ENCODE measurements at regions not wholly inside any gene's neighbourhood (a gene's known extent, or its start where the extent isn't known, plus 50 kb on each side); places are given as distances from the start of the nearest gene placed in this dataset.
"Not testable (repeated sequence)": the region's sequence is repeated elsewhere in the genome, so short reads cannot be mapped to it uniquely, and the experiment has no call there.

GRCh38 chr21:28016571-28016970 is 976.1 kb downstream of the LTN1 start:
- no peak for DNase-seq (ENCODE audit: low spot score)
- in situ Hi-C loops (cut with HindIII; ENCODE audit: low sequenced_read_pairs): no loop called here

GRCh38 chr21:28013123-28013522 is 979.6 kb downstream of the LTN1 start:
- in situ Hi-C loops (cut with HindIII; ENCODE audit: low sequenced_read_pairs); DNase-seq (ENCODE audit: low spot score): not testable (repeated sequence)

GRCh38 chr21:28011970-28012369 is 980.7 kb downstream of the LTN1 start:
- in situ Hi-C loops (cut with HindIII; ENCODE audit: low sequenced_read_pairs); DNase-seq (ENCODE audit: low spot score): not testable (repeated sequence)

GRCh38 chr21:28008245-28008644 is 984.4 kb downstream of the LTN1 start:
- DNase-seq (ENCODE audit: low spot score): peak; percentile 77
- in situ Hi-C loops (cut with HindIII; ENCODE audit: low sequenced_read_pairs): not testable (repeated sequence)

DNA sequence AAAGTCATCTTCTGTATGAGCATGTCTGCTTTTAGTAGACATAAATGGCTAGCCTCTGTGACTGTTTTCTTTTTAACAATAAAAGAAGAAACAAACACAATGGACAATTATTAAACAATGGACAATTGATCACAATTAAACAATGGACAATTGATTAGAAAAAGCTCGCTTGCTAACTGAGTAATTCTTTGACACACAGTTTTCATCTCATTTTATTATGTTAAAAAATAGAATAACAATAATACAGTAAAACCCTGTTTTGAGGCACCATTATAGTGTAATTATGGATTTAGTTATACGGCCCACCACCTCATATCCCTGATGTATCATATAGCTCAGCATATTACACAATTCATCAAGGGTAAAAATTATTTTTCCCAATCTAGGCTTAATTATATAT is 989.0 kb downstream of the LTN1 start:
- in situ Hi-C loops (cut with HindIII; ENCODE audit: low sequenced_read_pairs): not testable (repeated sequence)

DNA sequence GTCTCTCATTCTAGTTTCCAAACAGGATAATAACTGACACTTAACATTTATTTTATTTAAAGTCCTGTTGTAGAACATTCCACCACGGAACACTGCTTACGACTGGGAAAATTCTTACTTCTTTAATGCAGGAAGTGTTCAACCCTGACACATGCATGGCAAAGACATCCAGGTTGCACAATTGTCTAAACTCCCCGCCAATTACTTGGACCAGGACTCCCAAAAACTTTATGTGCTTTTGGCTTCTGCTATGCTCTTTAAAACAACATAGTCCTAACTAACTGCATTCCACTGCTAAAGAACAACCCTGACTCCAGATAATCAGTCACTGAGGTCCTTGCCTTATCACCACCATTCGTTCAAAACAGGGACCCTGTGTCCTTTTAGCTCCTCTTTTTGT is 995.8 kb downstream of the LTN1 start:
- in situ Hi-C loops (cut with HindIII; ENCODE audit: low sequenced_read_pairs); DNase-seq (ENCODE audit: low spot score): not testable (repeated sequence)

More for the DNA sequence above, 989.0 kb downstream of the LTN1 start:
- not testable (repeated sequence) for DNase-seq (ENCODE audit: low spot score)

- DNase-seq (ENCODE audit: low spot score); in situ Hi-C loops (cut with HindIII; ENCODE audit: low sequenced_read_pairs): not testable (repeated sequence)
Observed at GRCh38 chr21:27984663-27985325, 1007.9 kb downstream of the LTN1 start.

- in situ Hi-C loops (cut with HindIII; ENCODE audit: low sequenced_read_pairs); DNase-seq (ENCODE audit: low spot score): not testable (repeated sequence)
Observed at GRCh38 chr21:27979446-27979845, 1012.6 kb upstream of the ADAMTS5 start.

DNA sequence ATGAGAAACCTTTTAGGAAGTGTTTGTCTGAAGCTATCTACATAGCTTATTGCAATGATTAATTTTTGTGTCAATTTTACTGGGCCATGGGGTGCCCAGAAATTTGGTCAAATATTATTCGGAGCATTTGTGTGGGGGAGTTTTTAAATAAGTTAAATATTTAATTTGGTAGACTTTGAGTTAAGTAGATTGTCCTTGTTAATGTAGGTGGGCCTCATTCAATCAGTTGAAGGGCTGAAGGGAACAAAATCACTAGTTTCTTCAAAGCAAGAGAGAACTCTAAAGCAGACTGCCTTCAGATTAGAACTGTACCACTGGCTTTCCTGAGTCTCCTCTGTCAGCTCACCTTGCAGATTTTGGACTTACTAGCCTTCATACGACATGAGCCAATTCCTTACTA is 1008.6 kb upstream of the ADAMTS5 start:
- no peak for DNase-seq (ENCODE audit: low spot score)
- in situ Hi-C loops (cut with HindIII; ENCODE audit: low sequenced_read_pairs): no loop called here

GRCh38 chr21:27974152-27974551 is 1007.3 kb upstream of the ADAMTS5 start:
- DNase-seq (ENCODE audit: low spot score); in situ Hi-C loops (cut with HindIII; ENCODE audit: low sequenced_read_pairs): not testable (repeated sequence)

DNA sequence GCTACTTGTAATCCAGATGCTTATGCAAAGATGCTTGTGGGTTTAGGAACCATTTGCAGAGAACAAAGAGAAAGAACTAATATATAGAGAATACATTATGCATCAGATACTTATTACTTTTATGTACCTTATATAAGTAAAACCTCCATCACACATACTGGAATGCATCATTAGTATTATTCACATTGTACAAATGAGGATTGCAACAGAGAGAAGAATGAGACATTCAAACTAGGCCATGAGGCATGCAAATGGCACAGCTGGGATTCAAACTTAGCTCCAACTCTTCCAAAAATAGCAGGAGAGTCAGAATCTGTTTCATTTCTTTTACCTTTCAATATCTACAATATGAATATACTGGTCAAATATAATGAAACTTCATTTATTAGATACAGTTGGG is 1001.4 kb upstream of the ADAMTS5 start:
- in situ Hi-C loops (cut with HindIII; ENCODE audit: low sequenced_read_pairs); DNase-seq (ENCODE audit: low spot score): not testable (repeated sequence)

DNA sequence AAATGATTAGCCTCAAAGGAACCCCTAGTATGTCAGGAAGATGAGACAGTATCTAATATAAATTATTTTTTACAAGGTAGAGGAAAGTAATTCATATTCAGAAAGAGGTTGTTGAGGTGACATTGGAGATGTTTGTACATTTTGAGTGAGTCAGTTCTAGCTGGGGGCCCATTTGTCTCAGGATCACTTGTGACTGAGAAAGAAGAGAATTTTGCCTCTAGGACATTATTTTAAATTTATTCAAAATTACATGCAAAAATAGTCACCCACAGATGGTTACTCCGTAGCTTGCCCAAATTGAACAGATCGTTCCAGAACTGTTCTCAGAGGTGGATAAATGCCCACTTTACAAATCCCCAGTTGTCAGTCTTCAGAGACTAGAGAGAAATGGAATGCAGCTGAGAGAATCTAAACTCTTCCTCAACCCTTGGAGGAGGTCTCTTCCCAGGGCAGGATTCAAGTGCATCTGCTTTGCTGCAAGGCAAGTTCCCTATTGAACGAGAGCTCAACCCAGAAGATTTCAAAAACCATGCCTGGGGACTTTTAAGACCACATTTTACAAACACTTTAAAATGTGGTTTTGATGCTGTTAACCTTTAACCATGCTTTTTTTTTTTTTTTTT is 987.8 kb upstream of the ADAMTS5 start:
- DNase-seq (ENCODE audit: low spot score): peak; percentile 19
- in situ Hi-C loops (cut with HindIII; ENCODE audit: low sequenced_read_pairs): no loop called here

- in situ Hi-C loops (cut with HindIII; ENCODE audit: low sequenced_read_pairs): no loop called here
- DNase-seq (ENCODE audit: low spot score): no peak
Observed at GRCh38 chr21:27953340-27954045, 986.6 kb upstream of the ADAMTS5 start.

DNA sequence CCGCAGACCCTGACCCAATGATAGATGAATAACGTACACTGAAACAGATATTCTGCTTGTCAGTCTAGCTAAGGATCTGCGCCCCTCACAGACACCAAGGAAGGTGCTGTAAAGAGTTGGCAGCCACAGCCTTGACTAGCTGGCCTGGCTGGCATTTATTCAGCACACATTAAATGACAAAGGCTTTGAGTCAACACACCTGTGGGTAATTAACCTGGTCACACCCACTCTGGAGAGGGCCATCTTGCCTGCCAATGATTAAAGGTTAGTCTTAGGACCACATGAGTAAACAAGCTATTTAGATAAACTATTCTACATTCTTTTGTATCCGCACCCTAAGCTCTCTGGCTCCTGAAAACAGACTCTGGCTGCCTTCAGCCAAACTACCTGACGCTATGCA is 982.2 kb upstream of the ADAMTS5 start:
- DNase-seq (ENCODE audit: low spot score); in situ Hi-C loops (cut with HindIII; ENCODE audit: low sequenced_read_pairs): not testable (repeated sequence)

- in situ Hi-C loops (cut with HindIII; ENCODE audit: low sequenced_read_pairs); DNase-seq (ENCODE audit: low spot score): not testable (repeated sequence)
Observed at GRCh38 chr21:27930108-27930767, 963.4 kb upstream of the ADAMTS5 start.

DNA sequence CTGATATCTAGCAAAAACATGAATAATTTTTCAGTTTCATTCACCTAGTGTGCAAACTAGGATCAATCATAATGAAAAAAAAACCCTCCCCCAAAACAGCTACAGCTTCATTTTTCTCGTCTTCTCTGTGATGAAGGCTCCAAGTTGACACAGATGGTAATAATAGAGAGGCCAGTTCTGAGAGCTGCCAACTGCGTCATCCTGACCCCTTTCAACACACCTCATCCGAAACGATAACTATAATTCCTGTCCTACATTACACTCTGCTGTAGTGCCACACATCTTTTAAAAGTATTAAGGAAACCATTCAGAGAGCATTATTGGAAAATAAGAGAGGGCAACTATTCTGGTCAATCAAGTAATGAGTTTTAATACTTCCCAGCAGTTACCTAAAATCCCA is 962.3 kb upstream of the ADAMTS5 start:
- DNase-seq (ENCODE audit: low spot score); in situ Hi-C loops (cut with HindIII; ENCODE audit: low sequenced_read_pairs): not testable (repeated sequence)

DNA sequence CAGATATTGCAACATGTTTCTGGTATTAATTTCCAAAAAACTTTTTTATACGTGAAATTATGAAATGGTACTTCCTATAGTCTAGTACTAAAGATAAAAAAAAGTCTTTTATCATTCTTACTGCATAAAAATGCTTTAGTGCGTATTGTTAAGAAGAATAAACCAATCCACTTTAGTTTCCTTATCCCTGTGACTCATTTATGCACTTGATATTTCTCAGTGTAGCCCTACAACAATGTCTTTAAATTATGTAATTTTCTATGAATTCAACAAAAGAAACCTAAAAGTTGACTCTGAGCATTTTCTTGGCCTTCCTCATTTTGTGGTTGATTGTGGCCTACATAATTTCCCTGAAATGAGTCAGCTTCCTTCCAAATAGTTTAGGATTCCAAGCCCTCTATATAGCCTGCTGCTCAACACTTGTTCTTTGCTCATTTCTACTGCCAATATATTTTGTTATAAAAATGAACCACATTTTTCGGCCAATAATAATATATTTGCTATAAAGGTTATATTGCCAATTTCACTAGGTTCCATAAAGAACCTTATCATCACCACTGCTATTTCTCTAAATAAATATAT is 961.7 kb upstream of the ADAMTS5 start:
- in situ Hi-C loops (cut with HindIII; ENCODE audit: low sequenced_read_pairs); DNase-seq (ENCODE audit: low spot score): not testable (repeated sequence)

DNA sequence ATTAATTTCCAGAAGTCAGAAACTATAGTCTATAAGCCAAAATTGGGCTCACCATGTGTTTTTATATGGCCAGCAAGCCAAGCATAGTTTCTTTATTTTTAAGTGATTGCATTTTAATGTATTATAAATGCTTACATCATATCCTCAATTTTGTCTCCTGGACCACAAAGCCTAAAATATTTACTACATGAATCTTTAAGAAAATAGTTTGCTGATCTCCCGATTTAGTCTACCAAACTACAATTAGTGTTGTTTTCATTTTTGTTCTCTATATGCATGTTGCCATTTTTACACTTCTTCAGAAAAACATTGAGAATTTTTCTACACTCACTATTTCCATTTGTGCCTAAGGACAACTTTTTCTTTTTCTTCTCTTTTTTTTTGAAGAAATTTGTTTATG is 954.5 kb upstream of the ADAMTS5 start:
- DNase-seq (ENCODE audit: low spot score); in situ Hi-C loops (cut with HindIII; ENCODE audit: low sequenced_read_pairs): not testable (repeated sequence)

DNA sequence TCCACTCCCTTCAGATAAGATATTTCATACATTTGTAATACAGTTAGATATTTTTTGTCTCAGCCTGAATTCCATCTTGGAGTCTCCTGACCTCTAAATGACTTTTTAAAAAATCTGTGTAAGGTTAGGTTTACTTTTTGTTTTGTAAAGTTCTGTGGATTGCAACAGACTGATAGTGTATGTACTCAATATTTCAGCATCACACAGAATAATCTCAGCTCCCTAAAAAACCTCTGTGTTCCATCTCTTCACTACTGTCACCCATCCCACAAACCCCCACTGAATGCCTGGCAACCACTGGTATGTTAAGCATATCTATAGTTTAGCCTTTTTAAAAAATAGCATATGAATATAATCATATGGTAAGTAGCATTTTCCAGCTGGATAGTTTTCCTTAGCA is 951.1 kb upstream of the ADAMTS5 start:
- in situ Hi-C loops (cut with HindIII; ENCODE audit: low sequenced_read_pairs); DNase-seq (ENCODE audit: low spot score): not testable (repeated sequence)

Data from G401 (cell line).